NOMO-1 (cell line): ENCODE measurements at regions not wholly inside any gene's neighbourhood (a gene's known extent, or its start where the extent isn't known, plus 50 kb on each side); places are given as distances from the start of the nearest gene placed in this dataset.

Experiments used
- DNase-seq, 2 experiments: peaks; one replicate each; lab custom pipeline; 2025; ENCODE audit not compliant: unreplicated experiment in 2 of 2; lab: John Stamatoyannopoulos, UW

DNA sequence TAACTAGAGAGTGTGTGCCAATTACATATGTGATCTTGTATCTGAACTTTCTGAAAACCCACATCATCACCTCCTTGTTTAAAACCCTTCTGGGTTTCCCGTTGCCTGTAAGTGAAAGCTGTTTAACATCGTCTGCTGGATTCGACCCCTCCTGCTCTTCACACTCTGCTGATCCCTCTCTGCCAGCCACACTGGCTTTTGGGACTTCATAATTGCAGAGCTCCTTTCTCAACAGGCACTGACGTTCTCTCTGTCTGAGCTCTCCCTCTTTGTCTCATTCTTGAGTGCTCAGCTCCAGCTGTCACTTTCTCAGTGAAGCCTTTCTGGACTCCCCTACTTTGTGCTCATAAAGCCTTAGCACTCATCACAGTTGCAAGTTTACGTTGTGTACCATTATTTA is 153.9 kb downstream of the CEP135 start:
- DNase-seq = no peak

DNA sequence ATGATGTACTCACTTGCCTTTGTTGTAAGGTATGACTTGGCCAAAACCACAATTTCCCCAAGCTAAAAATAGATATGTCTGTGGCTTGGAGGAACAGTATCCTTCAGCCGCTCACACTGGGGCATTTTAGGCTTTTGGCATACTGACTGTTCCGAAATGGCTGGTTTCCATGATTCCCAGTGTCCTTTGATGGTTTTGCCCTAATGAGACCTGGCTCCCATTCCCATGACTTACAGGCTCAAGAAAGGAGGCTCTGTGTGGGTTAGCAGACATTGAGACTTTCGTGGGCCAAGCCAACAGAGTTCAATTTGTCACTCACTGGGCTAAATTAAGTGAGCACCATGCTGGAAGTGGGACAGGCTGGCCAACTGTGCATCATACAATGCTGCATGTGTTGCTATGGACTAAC is 150.6 kb downstream of the CEP135 start:
- no peak for DNase-seq

DNA sequence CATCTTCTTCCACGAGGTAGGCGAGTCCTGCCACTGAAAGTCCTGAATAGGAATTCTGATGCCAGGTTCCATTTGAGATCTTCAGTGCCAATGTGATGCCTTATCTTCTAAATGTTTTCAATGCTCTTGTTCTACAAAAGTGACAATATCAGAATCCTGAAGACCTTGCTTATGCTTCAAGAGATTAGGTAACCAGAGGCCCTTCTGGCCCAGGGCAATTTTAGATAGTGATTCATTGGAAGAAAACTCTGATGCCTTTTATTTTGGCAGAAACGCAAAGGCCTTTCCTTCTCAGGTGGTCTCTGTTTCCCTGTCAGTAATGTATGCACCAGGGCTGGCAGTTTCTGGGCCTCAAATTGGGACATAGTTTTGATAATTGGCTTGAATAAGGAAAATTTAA is 144.8 kb downstream of the CEP135 start:
- DNase-seq = no peak

DNA sequence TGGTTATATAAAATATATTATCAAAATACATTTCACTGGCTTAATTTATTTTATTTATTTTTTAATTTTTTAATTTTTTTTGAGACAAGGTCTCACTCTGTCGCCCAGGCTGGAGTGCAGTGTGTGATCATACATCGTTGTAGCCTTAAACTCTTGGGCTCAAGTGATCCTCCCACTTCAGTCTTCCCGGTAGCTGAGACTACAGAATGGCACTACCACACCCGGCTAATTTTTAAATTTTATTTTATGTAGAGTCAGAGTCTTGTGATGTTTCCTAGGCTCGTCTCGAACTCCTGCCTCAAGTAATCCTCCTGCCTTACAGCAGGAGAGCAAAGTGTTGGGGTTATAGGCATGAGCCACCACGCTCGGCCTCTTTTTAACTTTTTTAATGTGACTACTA is 143.8 kb downstream of the CEP135 start:
- no peak for DNase-seq

DNA sequence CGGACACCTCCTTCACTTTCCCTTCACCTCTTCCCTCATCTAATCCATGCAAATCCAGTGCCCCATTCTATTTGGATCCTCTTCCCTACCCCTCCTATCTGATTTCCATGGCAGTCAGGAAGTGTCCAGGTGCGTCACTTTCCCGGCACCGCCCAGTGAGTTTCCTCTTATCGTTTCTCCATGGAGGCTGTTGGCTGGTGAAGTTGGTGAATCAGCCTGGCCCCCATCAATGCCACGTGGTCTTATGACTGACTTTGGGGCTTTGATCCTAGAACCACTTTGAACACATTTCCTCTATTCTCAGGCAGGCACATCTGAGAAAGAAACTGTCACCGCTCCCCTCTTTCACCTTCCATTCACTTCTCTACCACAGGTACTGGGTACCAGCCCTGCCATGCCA is 137.8 kb downstream of the CEP135 start:
- DNase-seq = no peak

DNA sequence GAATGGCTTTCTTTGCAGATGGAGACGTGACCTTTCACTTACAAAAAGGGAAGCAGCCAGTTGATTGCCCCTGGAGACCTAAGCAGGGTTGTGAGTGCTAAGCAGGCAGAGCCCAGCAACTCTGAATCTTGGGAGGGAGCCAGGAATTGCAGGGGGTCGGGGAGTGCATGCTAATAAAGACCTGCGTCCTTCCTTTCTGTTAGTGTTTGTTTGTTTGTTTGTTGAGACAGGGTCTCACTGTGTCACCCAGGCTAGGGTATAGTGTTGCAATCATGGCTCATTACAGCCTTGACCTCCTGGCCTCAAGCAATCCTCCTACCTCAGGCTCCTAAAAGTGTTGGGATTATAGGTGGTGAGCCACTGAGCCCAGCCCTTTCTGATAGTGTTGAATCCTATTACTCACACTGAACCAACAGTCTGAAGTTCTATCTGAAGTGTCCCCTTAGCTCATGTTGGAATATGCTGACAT is 137.4 kb downstream of the CEP135 start:
- DNase-seq = no peak

DNA sequence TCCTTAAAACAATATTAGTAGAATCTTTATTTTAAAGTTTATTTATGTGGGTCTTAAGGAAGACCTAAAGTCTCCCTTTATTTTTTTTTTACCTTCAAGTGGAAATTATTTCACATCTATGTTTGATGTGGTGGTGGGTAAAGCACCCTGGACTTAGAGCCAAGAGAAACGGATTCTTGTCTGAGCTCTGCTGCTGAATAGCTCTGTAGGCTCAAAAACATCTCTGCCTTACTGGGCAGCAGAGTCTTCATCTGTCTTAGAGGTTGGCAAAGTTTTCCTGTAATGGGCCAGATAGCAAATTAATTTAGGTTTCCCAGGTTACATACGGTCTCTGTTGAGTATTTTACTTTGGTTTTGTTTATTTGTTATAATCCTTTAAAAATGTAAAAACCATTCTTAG is 136.5 kb downstream of the CEP135 start:
- DNase-seq = no peak

DNA sequence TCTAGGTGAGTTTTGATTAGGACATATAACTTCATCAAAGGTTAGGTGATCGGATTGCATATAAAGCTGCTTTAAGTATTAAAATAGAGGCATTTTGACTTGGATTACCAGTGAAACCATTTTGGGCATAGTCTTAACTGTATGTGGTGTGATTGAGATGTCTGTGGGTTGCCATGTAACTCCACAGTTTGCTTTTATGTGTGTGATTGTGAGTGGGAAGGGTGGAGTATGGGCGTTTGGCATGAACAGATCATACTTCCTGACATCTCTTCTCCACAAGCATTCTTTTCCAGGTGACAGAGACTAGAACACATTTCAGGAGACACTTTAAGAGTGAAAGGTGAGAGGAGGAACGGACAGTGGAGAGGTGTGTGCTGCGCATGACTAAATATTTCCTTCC is 136.1 kb downstream of the CEP135 start:
- DNase-seq = no peak
